ENCODE measurements at regions not wholly inside any gene's neighbourhood (a gene's known extent, or its start where the extent isn't known, plus 50 kb on each side); places are given as distances from the start of the nearest gene placed in this dataset.

- DNase-seq (no peak), FAIRE-seq (no peak)
- TF ChIP-seq CTCF (IDR thresholded peaks at IDR 0.05; ENCODE audit: borderline replicate concordance, extremely low read depth, insufficient read depth) = no peak
- peaks cover 0 to 2% (median 0%) of the 10 kb centered on the region in 3 donors for H3K4me1 ChIP-seq (ENCODE audit: control insufficient read depth in 2 of 3, insufficient read depth in 2 of 3, low read depth in 1 of 3, low read length in 3 of 3)
- H3K27me3 ChIP-seq (ENCODE audit: control insufficient read depth, insufficient read depth, low read length) = no peaks in the 10 kb centered on the region
- H3K9me3 ChIP-seq (ENCODE audit: control insufficient read depth in 2 of 3, insufficient read depth in 1 of 3, low read length in 3 of 3) = no peaks in the 10 kb centered on the region
- no peak overlapping the region for H3K9ac ChIP-seq (ENCODE audit: low read length in 3 of 3)
- H3K27ac ChIP-seq (ENCODE audit: low read depth in 2 of 2, low read length in 2 of 2) = no peak overlapping the region
- intact Hi-C loops (cut with DNase I) = no loop called here
- H3K36me3 ChIP-seq (ENCODE audit: control insufficient read depth in 2 of 3, insufficient read depth in 3 of 3, low read length in 3 of 3) = no peaks in the 10 kb centered on the region
- no peak overlapping the region for H3K4me3 ChIP-seq (ENCODE audit: low read length in 3 of 3)
These were observed 56.8 kb upstream of the TNFRSF19 start for GRCh38 chr13:23513455-23513854.

GRCh38 chr13:23514076-23514475, 56.1 kb upstream of the TNFRSF19 start:
- no peaks in the 10 kb centered on the region for H3K9me3 ChIP-seq (ENCODE audit: control insufficient read depth in 2 of 3, insufficient read depth in 1 of 3, low read length in 3 of 3)
- no peaks in the 10 kb centered on the region for H3K36me3 ChIP-seq (ENCODE audit: control insufficient read depth in 2 of 3, insufficient read depth in 3 of 3, low read length in 3 of 3)
- intact Hi-C loops (cut with DNase I) = no loop called here
- H3K27me3 ChIP-seq (ENCODE audit: control insufficient read depth, insufficient read depth, low read length) = no peaks in the 10 kb centered on the region
- FAIRE-seq = no peak
- TF ChIP-seq CTCF (IDR thresholded peaks at IDR 0.05; ENCODE audit: borderline replicate concordance, extremely low read depth, insufficient read depth) = no peak
- no peak overlapping the region for H3K27ac ChIP-seq (ENCODE audit: low read depth in 2 of 2, low read length in 2 of 2)
- DNase-seq = no peak
- H3K9ac ChIP-seq (ENCODE audit: low read length in 3 of 3) = no peak overlapping the region
- H3K4me1 ChIP-seq (ENCODE audit: control insufficient read depth in 2 of 3, insufficient read depth in 2 of 3, low read depth in 1 of 3, low read length in 3 of 3) = peaks cover 0 to 2% (median 0%) of the 10 kb centered on the region in 3 donors
- H3K4me3 ChIP-seq (ENCODE audit: low read length in 3 of 3) = no peak overlapping the region

- H3K4me3 ChIP-seq (ENCODE audit: low read length in 3 of 3) = no peak overlapping the region
- FAIRE-seq (no peak), DNase-seq (no peak)
- H3K27ac ChIP-seq (ENCODE audit: low read depth in 2 of 2, low read length in 2 of 2) = no peak overlapping the region
- H3K4me1 ChIP-seq (ENCODE audit: control insufficient read depth in 2 of 3, insufficient read depth in 2 of 3, low read depth in 1 of 3, low read length in 3 of 3) = no peaks in the 10 kb centered on the region
- H3K27me3 ChIP-seq (ENCODE audit: control insufficient read depth, insufficient read depth, low read length) = no peaks in the 10 kb centered on the region
- H3K9me3 ChIP-seq (ENCODE audit: control insufficient read depth in 2 of 3, insufficient read depth in 1 of 3, low read length in 3 of 3) = no peaks in the 10 kb centered on the region
- H3K36me3 ChIP-seq (ENCODE audit: control insufficient read depth in 2 of 3, insufficient read depth in 3 of 3, low read length in 3 of 3) = no peaks in the 10 kb centered on the region
- no peak for TF ChIP-seq CTCF (IDR thresholded peaks at IDR 0.05; ENCODE audit: borderline replicate concordance, extremely low read depth, insufficient read depth)
- no peak overlapping the region for H3K9ac ChIP-seq (ENCODE audit: low read length in 3 of 3)
- intact Hi-C loops (cut with DNase I) = no loop called here
These were observed 55.1 kb upstream of the TNFRSF19 start for GRCh38 chr13:23515116-23515515.

GRCh38 chr13:23516190-23516589, 54.0 kb upstream of the TNFRSF19 start:
- H3K9me3 ChIP-seq (ENCODE audit: control insufficient read depth in 2 of 3, insufficient read depth in 1 of 3, low read length in 3 of 3) = no peaks in the 10 kb centered on the region
- no peak overlapping the region for H3K4me3 ChIP-seq (ENCODE audit: low read length in 3 of 3)
- no peaks in the 10 kb centered on the region for H3K36me3 ChIP-seq (ENCODE audit: control insufficient read depth in 2 of 3, insufficient read depth in 3 of 3, low read length in 3 of 3)
- TF ChIP-seq CTCF (IDR thresholded peaks at IDR 0.05; ENCODE audit: borderline replicate concordance, extremely low read depth, insufficient read depth) = no peak
- H3K27ac ChIP-seq (ENCODE audit: low read depth in 2 of 2, low read length in 2 of 2) = no peak overlapping the region
- no peak for DNase-seq
- intact Hi-C loops (cut with DNase I) = no loop called here
- no peaks in the 10 kb centered on the region for H3K4me1 ChIP-seq (ENCODE audit: control insufficient read depth in 2 of 3, insufficient read depth in 2 of 3, low read depth in 1 of 3, low read length in 3 of 3)
- H3K27me3 ChIP-seq (ENCODE audit: control insufficient read depth, insufficient read depth, low read length) = no peaks in the 10 kb centered on the region
- no peak overlapping the region for H3K9ac ChIP-seq (ENCODE audit: low read length in 3 of 3)
- FAIRE-seq = no peak

Data from kidney (tissue), 13 donors.